T-cell (primary cell): ENCODE measurements at regions not wholly inside any gene's neighbourhood (a gene's known extent, or its start where the extent isn't known, plus 50 kb on each side); places are given as distances from the start of the nearest gene placed in this dataset.
"Not testable (repeated sequence)": the region's sequence is repeated elsewhere in the genome, so short reads cannot be mapped to it uniquely, and the experiment has no call there.

ENCODE experiments used
- ATAC-seq, 4 experiments: fragments of 200-7000 bp in 3 of 4; fragments of 150-1000 bp in 1 of 4; cut with Tn5 transposase; replicated peaks in 1 of 4; 1 replicate in 3 of 4; 2 replicates in 1 of 4; pipeline ENCODE4 v1.10.0; 2021; ENCODE audit warnings: moderate library complexity in 3 of 4, mild to moderate bottlenecking in 2 of 4, moderate number of reproducible peaks in 1 of 4
- CTCF ChIA-PET, 2 donors: fragments of 300-600 bp; sonication (Branson Sonifier 250); formaldehyde crosslinking; loops; one replicate each; lab custom pipeline; 2022; ENCODE audit warnings: antibody characterized with exemption in 2 of 2; lab: Charles Lee
- POLR2A ChIA-PET, 2 donors: fragments of 300-600 bp; sonication (Branson Sonifier 250); formaldehyde crosslinking; loops; one replicate each; lab custom pipeline; 2022; ENCODE audit warnings: antibody characterized with exemption in 2 of 2; lab: Charles Lee
- DNase-seq, 35 experiments: peaks; one replicate each; pipeline versions ENCODE4 v3.0.0 to v3.0.0-alpha.2; 2013 to 2023
- H3K27ac ChIP-seq: one replicate; pipeline ENCODE4 v1.5.1; 2013; ENCODE audit warnings: low read length
- H3K27me3 ChIP-seq, 2 experiments: replicated peaks in 1 of 2; 1 replicate in 1 of 2; 2 replicates in 1 of 2; pipeline versions ENCODE4 v1.6.1 to v1.7.0; 2013; ENCODE audit warnings: low read length in 1 of 2, mixed read lengths in 1 of 2; ENCODE audit not compliant: control insufficient read depth in 2 of 2, insufficient read depth in 2 of 2; ENCODE audit errors: extremely low read depth in 1 of 2
- H3K36me3 ChIP-seq, 2 donors: 1 replicate in 1 of 2; 2 replicates in 1 of 2; pipeline versions ENCODE4 v1.6.1 to v1.7.0; 2013; ENCODE audit warnings: low read length in 1 of 2; ENCODE audit not compliant: control insufficient read depth in 2 of 2, insufficient read depth in 1 of 2; ENCODE audit errors: extremely low read depth in 1 of 2
- H3K4me1 ChIP-seq, 2 experiments: 1 replicate in 1 of 2; 2 replicates in 1 of 2; pipeline versions ENCODE4 v1.6.1 to v1.7.0; 2013; ENCODE audit warnings: low read length in 2 of 2, mixed read lengths in 1 of 2; ENCODE audit not compliant: insufficient read depth in 2 of 2, control insufficient read depth in 1 of 2; ENCODE audit errors: extremely low read depth in 1 of 2
- H3K4me3 ChIP-seq, 2 donors: 1 replicate in 1 of 2; 2 replicates in 1 of 2; pipeline versions ENCODE4 v1.5.1 to v1.7.0; 2013; ENCODE audit warnings: mild to moderate bottlenecking in 2 of 2, low read length in 1 of 2, moderate library complexity in 1 of 2; ENCODE audit not compliant: control insufficient read depth in 1 of 2; ENCODE audit errors: extremely low read depth in 1 of 2
- H3K9me3 ChIP-seq: 2 replicates; pipeline ENCODE4 v1.7.0; 2013
- H3K27ac Mint-ChIP-seq, 2 donors: one replicate each; pipeline ENCODE4 v1.8.0; 2020 to 2021; ENCODE audit warnings: mild to moderate bottlenecking in 2 of 2, mixed read lengths in 2 of 2
- H3K27me3 Mint-ChIP-seq, 2 donors: one replicate each; pipeline ENCODE4 v1.8.0; 2021 to 2022; ENCODE audit warnings: mixed read lengths in 2 of 2
- H3K36me3 Mint-ChIP-seq: one replicate; pipeline ENCODE4 v1.8.0; 2021; ENCODE audit warnings: mixed read lengths
- H3K4me1 Mint-ChIP-seq, 3 donors: one replicate each; pipeline ENCODE4 v1.8.0; 2020 to 2022; ENCODE audit warnings: mixed read lengths in 3 of 3, mild to moderate bottlenecking in 1 of 3
- H3K4me3 Mint-ChIP-seq, 3 donors: one replicate each; pipeline ENCODE4 v1.8.0; 2020 to 2022; ENCODE audit warnings: mild to moderate bottlenecking in 3 of 3, mixed read lengths in 3 of 3, moderate library complexity in 3 of 3
- H3K9me3 Mint-ChIP-seq, 3 donors: one replicate each; pipeline ENCODE4 v1.8.0; 2020 to 2022; ENCODE audit warnings: mixed read lengths in 3 of 3
- WGBS: methylation state at CpG from one replicate; pipeline ENCODE4 v1.1.5; 2013; ENCODE audit warnings: missing lambda C conversion rate; ENCODE audit not compliant: insufficient coverage; 5-methylcytosine and 5-hydroxymethylcytosine counted together

- POLR2A ChIA-PET, H3K4me1 Mint-ChIP-seq, H3K9me3 ChIP-seq, H3K36me3 ChIP-seq, H3K4me1 ChIP-seq, CTCF ChIA-PET, H3K27ac Mint-ChIP-seq, H3K4me3 ChIP-seq, ATAC-seq, H3K4me3 Mint-ChIP-seq, H3K27me3 Mint-ChIP-seq, H3K36me3 Mint-ChIP-seq, H3K27ac ChIP-seq, H3K27me3 ChIP-seq, DNase-seq: not testable (repeated sequence)
- no CpG with 5 or more reads among the region's 3 CpGs for WGBS
- peaks cover 0 to 12% (median 5%) of the 10 kb centered on the region in 3 donors for H3K9me3 Mint-ChIP-seq
Observed at GRCh38 chr15:96666979-96667378, 336.5 kb downstream of the NR2F2 start.

- Mint-ChIP-seq H3K27me3 (no peaks in the 10 kb centered on the region), H3K4me1 (no peaks in the 10 kb centered on the region), H3K27ac (no peak overlapping the region), H3K36me3 (no peaks in the 10 kb centered on the region), H3K4me3 (no peak overlapping the region), H3K9me3 (no peaks in the 10 kb centered on the region)
- Histone ChIP-seq H3K27ac (no peak overlapping the region), H3K4me1 (no peaks in the 10 kb centered on the region), H3K9me3 (no peaks in the 10 kb centered on the region), H3K27me3 (no peaks in the 10 kb centered on the region), H3K4me3 (no peak overlapping the region), H3K36me3 (no peaks in the 10 kb centered on the region)
- POLR2A ChIA-PET = no interaction called here
- WGBS = 86% methylated on average over 1 of the region's 5 CpGs
- DNase-seq (no peak), ATAC-seq (no peak)
- CTCF ChIA-PET = no interaction called here
Observed at GRCh38 chr15:96670389-96670788, 339.9 kb downstream of the NR2F2 start.

- H3K36me3 Mint-ChIP-seq = no peaks in the 10 kb centered on the region
- H3K27ac Mint-ChIP-seq = no peak overlapping the region
- H3K4me3 ChIP-seq = no peak overlapping the region
- no peaks in the 10 kb centered on the region for H3K27me3 Mint-ChIP-seq
- H3K27ac ChIP-seq = no peak overlapping the region
- H3K4me3 Mint-ChIP-seq = no peak overlapping the region
- no peaks in the 10 kb centered on the region for H3K9me3 ChIP-seq
- H3K4me1 ChIP-seq = no peaks in the 10 kb centered on the region
- no peaks in the 10 kb centered on the region for H3K36me3 ChIP-seq
- ChIA-PET POLR2A (interaction anchor here in 1 of 2 donors (0.7 kb wide), 1 partner anchor 9 kb away, joined by 6 read pairs; no protein-coding TSS in a partner anchor), CTCF (no interaction called here)
- no peak for DNase-seq
- WGBS = no CpG with 5 or more reads among the region's 4 CpGs
- no peaks in the 10 kb centered on the region for H3K9me3 Mint-ChIP-seq
- H3K27me3 ChIP-seq = no peaks in the 10 kb centered on the region
- H3K4me1 Mint-ChIP-seq = no peaks in the 10 kb centered on the region
- ATAC-seq = no peak
Observed at GRCh38 chr15:96672629-96673028, 342.1 kb downstream of the NR2F2 start.

- Histone ChIP-seq H3K9me3 (no peaks in the 10 kb centered on the region), H3K36me3 (no peaks in the 10 kb centered on the region), H3K4me3 (no peak overlapping the region), H3K4me1 (no peaks in the 10 kb centered on the region), H3K27me3 (no peaks in the 10 kb centered on the region), H3K27ac (no peak overlapping the region)
- DNase-seq (no peak), ATAC-seq (no peak)
- Mint-ChIP-seq H3K9me3 (no peaks in the 10 kb centered on the region), H3K27ac (no peak overlapping the region), H3K27me3 (no peaks in the 10 kb centered on the region), H3K36me3 (no peaks in the 10 kb centered on the region), H3K4me1 (no peaks in the 10 kb centered on the region), H3K4me3 (no peak overlapping the region)
- ChIA-PET CTCF (no interaction called here), POLR2A (no interaction called here)
- WGBS = 100% methylated on average over 2 of the region's 3 CpGs
Observed at GRCh38 chr15:96678386-96678785, 347.9 kb downstream of the NR2F2 start.

- no peaks in the 10 kb centered on the region for H3K4me1 Mint-ChIP-seq
- Histone ChIP-seq H3K4me3 (no peak overlapping the region), H3K27me3 (no peaks in the 10 kb centered on the region), H3K27ac (no peak overlapping the region), H3K9me3 (no peaks in the 10 kb centered on the region), H3K4me1 (no peaks in the 10 kb centered on the region), H3K36me3 (no peaks in the 10 kb centered on the region)
- H3K9me3 Mint-ChIP-seq = peaks cover 0 to 11% (median 3%) of the 10 kb centered on the region in 3 donors
- no CpG with 5 or more reads among the region's 5 CpGs for WGBS
- DNase-seq (no peak), ATAC-seq (no peak)
- ChIA-PET POLR2A (interaction anchor here in 1 of 2 donors (0.6 kb wide), 1 partner anchor 997 kb away, joined by 4 read pairs; no protein-coding TSS in a partner anchor), CTCF (interaction anchor here in 1 of 2 donors (0.6 kb wide), 1 partner anchor 103 kb away, joined by 3 read pairs; no protein-coding TSS in a partner anchor)
- H3K4me3 Mint-ChIP-seq = no peak overlapping the region
- peaks cover 3% of the 10 kb centered on the region in 2 donors for H3K27me3 Mint-ChIP-seq
- H3K36me3 Mint-ChIP-seq = no peaks in the 10 kb centered on the region
- H3K27ac Mint-ChIP-seq = no peak overlapping the region
Observed at GRCh38 chr15:96687388-96688107, 357.0 kb downstream of the NR2F2 start.

- Mint-ChIP-seq H3K27ac (no peak overlapping the region), H3K27me3 (peaks cover 0 to 3% of the 10 kb centered on the region in 2 donors), H3K4me1 (no peaks in the 10 kb centered on the region), H3K36me3 (no peaks in the 10 kb centered on the region), H3K4me3 (no peak overlapping the region), H3K9me3 (peaks cover 0 to 14% (median 3%) of the 10 kb centered on the region in 3 donors)
- Histone ChIP-seq H3K9me3 (no peaks in the 10 kb centered on the region), H3K36me3 (no peaks in the 10 kb centered on the region), H3K27ac (no peak overlapping the region), H3K27me3 (no peaks in the 10 kb centered on the region), H3K4me3 (no peak overlapping the region), H3K4me1 (no peaks in the 10 kb centered on the region)
- ChIA-PET CTCF (no interaction called here), POLR2A (no interaction called here)
- DNase-seq = no peak
- 90% methylated on average over 2 of the region's 3 CpGs for WGBS
- no peak for ATAC-seq
Observed at GRCh38 chr15:96690733-96691132, 360.2 kb downstream of the NR2F2 start.
